ENCODE measurements at regions not wholly inside any gene's neighbourhood (a gene's known extent, or its start where the extent isn't known, plus 50 kb on each side); places are given as distances from the start of the nearest gene placed in this dataset.

- DNase-seq: peak; percentile 7
These were observed 52.8 kb upstream of the VWDE start for GRCh38 chr7:12456506-12456905.

GRCh38 chr7:12458520-12459131 is 55.0 kb upstream of the VWDE start:
- DNase-seq: peak; percentile 58

- DNase-seq: no peak
These were observed 64.2 kb upstream of the VWDE start for GRCh38 chr7:12467837-12468236.

- DNase-seq: no peak
These were observed 65.9 kb upstream of the VWDE start for GRCh38 chr7:12469568-12469967.

- DNase-seq: no peak
These were observed 67.3 kb upstream of the VWDE start for GRCh38 chr7:12470930-12471329.

GRCh38 chr7:12474035-12474434 is 70.4 kb upstream of the VWDE start:
- DNase-seq: no peak

- DNase-seq: no peak
These were observed 71.8 kb upstream of the VWDE start for GRCh38 chr7:12475362-12476063.

- no peak for DNase-seq
These were observed 74.0 kb upstream of the VWDE start for GRCh38 chr7:12477620-12478019.

GRCh38 chr7:12481722-12482121 is 78.1 kb upstream of the VWDE start:
- DNase-seq: no peak

GRCh38 chr7:12485845-12486244 is 82.2 kb upstream of the VWDE start:
- DNase-seq: no peak

- no peak for DNase-seq
These were observed 82.2 kb upstream of the SCIN start for GRCh38 chr7:12488341-12488740.

GRCh38 chr7:12490107-12490688 is 80.3 kb upstream of the SCIN start:
- peak; percentile 42 for DNase-seq

GRCh38 chr7:12490940-12491339 is 79.6 kb upstream of the SCIN start:
- no peak for DNase-seq

GRCh38 chr7:12491526-12491925 is 79.0 kb upstream of the SCIN start:
- DNase-seq: no peak

- no peak for DNase-seq
These were observed 77.1 kb upstream of the SCIN start for GRCh38 chr7:12493407-12493806.

- DNase-seq: no peak
These were observed 76.4 kb upstream of the SCIN start for GRCh38 chr7:12493863-12494686.

- no peak for DNase-seq
These were observed 75.9 kb upstream of the SCIN start for GRCh38 chr7:12494687-12495024.

GRCh38 chr7:12496901-12497674 is 73.4 kb upstream of the SCIN start:
- peak; percentile 63 for DNase-seq

- no peak for DNase-seq
These were observed 66.4 kb upstream of the SCIN start for GRCh38 chr7:12504149-12504548.

- DNase-seq: no peak
These were observed 62.5 kb upstream of the SCIN start for GRCh38 chr7:12508005-12508404.

- no peak for DNase-seq
These were observed 62.0 kb upstream of the SCIN start for GRCh38 chr7:12508554-12508953.

- DNase-seq: no peak
These were observed 53.1 kb upstream of the SCIN start for GRCh38 chr7:12517451-12517850.
